ENCODE measurements at regions not wholly inside any gene's neighbourhood (a gene's known extent, or its start where the extent isn't known, plus 50 kb on each side); places are given as distances from the start of the nearest gene placed in this dataset.

DNA sequence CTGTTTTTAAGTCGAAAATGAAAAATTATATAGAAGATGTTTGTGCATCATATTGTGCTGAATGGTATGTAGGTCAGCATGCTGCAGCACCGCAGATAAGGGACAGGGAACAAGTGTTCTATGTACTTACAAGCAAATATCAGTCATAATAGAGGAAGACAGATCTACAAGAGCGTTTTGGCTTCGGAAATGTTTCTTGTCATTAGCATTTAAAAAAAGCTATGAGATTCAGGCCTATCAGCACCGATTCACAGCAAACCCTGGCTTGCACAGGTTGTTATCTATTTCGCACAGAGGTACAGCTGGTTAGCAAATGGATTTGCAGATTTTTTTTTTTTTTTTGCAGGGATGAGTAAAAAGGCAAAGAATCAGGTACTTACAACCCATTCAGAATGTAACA, 204.2 kb upstream of the TBC1D5 start:
- DNase-seq (no peak), ATAC-seq (no peak)
- Histone ChIP-seq H3K27me3 (no peaks in the 10 kb centered on the region), H3K9me3 (no peaks in the 10 kb centered on the region), H3K4me3 (no peak overlapping the region), H3K4me1 (no peaks in the 10 kb centered on the region), H3K27ac (no peak overlapping the region), H3K36me3 (no peaks in the 10 kb centered on the region)
- TF ChIP-seq, protein P1, sequence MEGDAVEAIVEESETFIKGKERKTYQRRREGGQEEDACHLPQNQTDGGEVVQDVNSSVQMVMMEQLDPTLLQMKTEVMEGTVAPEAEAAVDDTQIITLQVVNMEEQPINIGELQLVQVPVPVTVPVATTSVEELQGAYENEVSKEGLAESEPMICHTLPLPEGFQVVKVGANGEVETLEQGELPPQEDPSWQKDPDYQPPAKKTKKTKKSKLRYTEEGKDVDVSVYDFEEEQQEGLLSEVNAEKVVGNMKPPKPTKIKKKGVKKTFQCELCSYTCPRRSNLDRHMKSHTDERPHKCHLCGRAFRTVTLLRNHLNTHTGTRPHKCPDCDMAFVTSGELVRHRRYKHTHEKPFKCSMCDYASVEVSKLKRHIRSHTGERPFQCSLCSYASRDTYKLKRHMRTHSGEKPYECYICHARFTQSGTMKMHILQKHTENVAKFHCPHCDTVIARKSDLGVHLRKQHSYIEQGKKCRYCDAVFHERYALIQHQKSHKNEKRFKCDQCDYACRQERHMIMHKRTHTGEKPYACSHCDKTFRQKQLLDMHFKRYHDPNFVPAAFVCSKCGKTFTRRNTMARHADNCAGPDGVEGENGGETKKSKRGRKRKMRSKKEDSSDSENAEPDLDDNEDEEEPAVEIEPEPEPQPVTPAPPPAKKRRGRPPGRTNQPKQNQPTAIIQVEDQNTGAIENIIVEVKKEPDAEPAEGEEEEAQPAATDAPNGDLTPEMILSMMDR (IDR thresholded peaks at IDR 0.05): no peak
- intact Hi-C loops (cut with DNase I): no loop called here

DNA sequence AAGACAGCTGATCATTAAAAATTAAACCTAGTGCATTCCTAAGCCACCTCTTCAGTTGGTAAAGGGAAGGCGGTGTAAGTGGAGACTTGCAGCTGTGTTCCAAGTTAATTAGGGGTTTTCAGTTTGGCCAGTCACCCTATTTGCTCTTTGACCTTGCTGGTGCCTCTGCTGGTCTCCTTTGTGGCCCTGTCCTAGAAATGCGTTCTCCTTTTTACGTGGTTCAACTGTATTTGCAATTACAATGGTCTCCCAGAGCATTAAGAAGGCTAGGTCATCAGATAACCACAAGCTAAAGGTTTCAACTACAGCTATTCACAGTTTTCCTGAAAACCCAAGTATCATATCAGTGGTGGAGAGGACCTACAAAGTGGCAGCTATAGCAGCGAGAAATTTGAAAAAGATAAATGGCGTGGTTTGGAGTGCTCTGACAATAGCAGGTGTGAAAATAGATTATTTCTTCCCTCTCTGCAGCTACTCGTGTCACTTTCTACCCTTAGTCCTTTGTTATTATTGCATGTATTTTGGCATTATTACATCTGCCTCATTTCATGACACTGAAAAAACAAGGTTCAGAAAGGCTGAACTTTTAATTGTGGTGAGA, 203.5 kb upstream of the TBC1D5 start:
- no peak for ATAC-seq

DNA sequence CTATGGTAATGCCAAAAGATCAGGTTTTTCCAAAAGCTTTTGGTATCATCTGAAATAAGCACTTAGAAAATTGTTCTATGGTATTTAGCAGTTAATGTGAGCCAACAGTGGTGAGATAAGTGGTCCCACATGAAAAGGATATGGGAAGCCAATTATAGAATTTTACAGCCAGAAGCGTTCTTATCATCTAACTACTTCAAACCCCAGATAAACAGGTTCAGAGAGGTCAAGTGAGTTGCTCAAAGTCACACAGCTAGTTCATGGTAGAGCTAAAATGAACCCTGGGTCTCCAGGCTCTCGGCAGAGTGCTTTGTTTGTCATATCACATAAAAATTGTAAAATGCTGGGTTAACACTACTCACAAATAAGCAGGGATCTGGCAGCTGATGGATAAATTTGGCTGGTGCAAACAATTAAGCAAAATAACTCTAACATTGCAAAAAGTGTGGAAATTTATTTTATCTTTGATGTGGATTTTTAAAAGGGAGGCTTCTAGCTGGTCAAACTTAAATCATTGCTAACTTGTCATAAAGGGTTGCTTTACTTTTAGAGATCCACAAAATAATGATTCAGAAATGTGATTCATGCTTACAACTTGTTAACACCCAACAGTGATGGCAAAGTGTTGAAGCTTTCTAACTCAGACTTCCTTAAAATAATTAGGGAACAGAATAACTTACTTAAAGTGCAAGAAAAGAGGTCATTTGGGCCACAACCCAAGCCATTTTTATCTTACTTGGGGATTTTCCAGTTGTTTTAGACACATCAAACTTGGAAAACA, 202.8 kb upstream of the TBC1D5 start:
- no peaks in the 10 kb centered on the region for H3K4me1 ChIP-seq
- TF ChIP-seq, protein P1 (IDR thresholded peaks at IDR 0.05): no peak
- ATAC-seq (no peak), DNase-seq (no peak)
- H3K27ac ChIP-seq: no peak overlapping the region
- intact Hi-C loops (cut with DNase I): no loop called here
- no peaks in the 10 kb centered on the region for H3K27me3 ChIP-seq
- no peaks in the 10 kb centered on the region for H3K9me3 ChIP-seq
- no peaks in the 10 kb centered on the region for H3K36me3 ChIP-seq
- H3K4me3 ChIP-seq: no peak overlapping the region

More for the DNA sequence above, 203.5 kb upstream of the TBC1D5 start:
- Histone ChIP-seq H3K9me3 (no peaks in the 10 kb centered on the region), H3K4me1 (no peaks in the 10 kb centered on the region), H3K36me3 (no peaks in the 10 kb centered on the region), H3K27me3 (no peaks in the 10 kb centered on the region), H3K4me3 (no peak overlapping the region), H3K27ac (no peak overlapping the region)
- intact Hi-C loops (cut with DNase I): no loop called here
- no peak for DNase-seq
- TF ChIP-seq, protein P1 (IDR thresholded peaks at IDR 0.05): no peak

DNA sequence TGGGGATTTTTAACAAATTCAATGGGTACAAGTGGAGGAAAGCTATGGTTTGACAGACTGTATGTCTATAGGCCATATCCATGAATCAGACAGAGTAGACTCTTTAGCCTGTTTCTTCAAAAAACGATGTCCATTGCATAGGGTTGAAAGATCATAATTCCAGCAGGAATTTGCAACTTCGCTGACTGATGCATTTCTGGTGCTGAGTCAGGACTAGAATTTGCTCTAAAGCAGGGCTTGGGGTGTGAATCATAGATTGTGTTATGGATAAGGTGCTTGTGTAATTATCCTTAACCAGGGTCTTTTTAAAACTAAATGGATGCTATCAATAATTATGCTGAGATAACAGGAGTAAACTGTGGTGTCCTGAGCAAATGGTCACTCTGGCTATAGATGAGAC, 200.4 kb upstream of the TBC1D5 start:
- Histone ChIP-seq H3K4me1 (no peaks in the 10 kb centered on the region), H3K36me3 (no peaks in the 10 kb centered on the region), H3K27me3 (no peaks in the 10 kb centered on the region), H3K4me3 (no peak overlapping the region), H3K27ac (no peak overlapping the region), H3K9me3 (no peaks in the 10 kb centered on the region)
- intact Hi-C loops (cut with DNase I): no loop called here
- ATAC-seq: no peak
- no peak for DNase-seq
- TF ChIP-seq, protein P1 (IDR thresholded peaks at IDR 0.05): no peak

DNA sequence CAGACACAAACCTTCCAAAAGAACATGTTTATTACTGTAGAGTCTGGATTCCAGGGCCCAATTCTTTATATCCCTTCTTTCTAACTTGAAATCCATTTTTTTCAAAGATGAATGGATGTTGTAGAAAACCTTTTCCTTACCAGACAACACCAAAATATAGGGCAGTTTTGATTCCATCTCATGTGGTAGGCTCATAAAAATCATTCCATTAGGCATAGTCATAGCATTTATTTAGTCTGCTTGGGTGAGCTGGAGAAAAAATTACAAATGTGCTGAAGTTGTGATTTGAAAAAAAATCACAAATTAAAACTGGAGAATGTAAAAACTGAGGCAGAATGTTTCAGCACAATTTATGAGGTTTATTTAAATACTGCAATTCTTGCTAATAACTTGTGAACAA, 199.3 kb upstream of the TBC1D5 start:
- no peak for DNase-seq
- TF ChIP-seq, protein P1 (IDR thresholded peaks at IDR 0.05): no peak

More for the DNA sequence above, 199.3 kb upstream of the TBC1D5 start:
- Histone ChIP-seq H3K36me3 (no peaks in the 10 kb centered on the region), H3K27me3 (no peaks in the 10 kb centered on the region), H3K9me3 (no peaks in the 10 kb centered on the region), H3K4me1 (no peaks in the 10 kb centered on the region), H3K27ac (no peak overlapping the region), H3K4me3 (no peak overlapping the region)
- intact Hi-C loops (cut with DNase I): no loop called here
- no peak for ATAC-seq

All from upper lobe of right lung (tissue), 1 donor.